HG03442 (cell line): ENCODE measurements at regions not wholly inside any gene's neighbourhood (a gene's known extent, or its start where the extent isn't known, plus 50 kb on each side); places are given as distances from the start of the nearest gene placed in this dataset.

Source experiments
- ATAC-seq: cut with Tn5 transposase; IDR thresholded peaks from one replicate; pipeline ENCODE4 v1.9.1; 2021; ENCODE audit warnings: mild to moderate bottlenecking, moderate library complexity; ENCODE audit not compliant: unreplicated experiment

- no peak for ATAC-seq
Observed at GRCh38 chr9:32837551-32838058, 54.3 kb downstream of the TMEM215 start.

- peak; percentile 41 for ATAC-seq
Observed at GRCh38 chr9:32839013-32839885, 55.9 kb downstream of the TMEM215 start.

DNA sequence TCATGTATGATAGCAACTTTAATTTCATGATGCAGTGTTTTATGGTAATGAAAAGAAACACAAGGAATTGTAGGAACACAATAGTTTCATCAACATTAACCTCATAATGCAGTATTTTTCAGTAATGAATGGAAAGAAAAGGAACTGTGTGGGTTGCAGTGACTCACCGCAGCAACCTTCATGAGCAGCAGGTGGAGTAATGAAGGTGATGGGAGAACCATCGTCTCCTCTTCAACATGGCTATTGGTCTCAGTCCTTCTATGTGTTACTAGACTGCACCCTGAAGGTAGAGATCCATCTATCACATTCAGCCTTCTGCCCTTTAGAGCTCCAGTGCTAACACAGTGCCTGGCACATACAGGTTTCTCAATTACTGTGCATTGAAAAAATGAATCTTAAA is 58.0 kb downstream of the TMEM215 start:
- ATAC-seq: no peak

GRCh38 chr9:32843295-32843694 is 60.0 kb downstream of the TMEM215 start:
- ATAC-seq: no peak

- no peak for ATAC-seq
Observed at GRCh38 chr9:32844259-32844658, 60.9 kb downstream of the TMEM215 start.

- ATAC-seq: no peak
Observed at GRCh38 chr9:32854271-32854670, 70.9 kb downstream of the TMEM215 start.

- no peak for ATAC-seq
Observed at GRCh38 chr9:32855752-32856151, 72.4 kb downstream of the TMEM215 start.

- no peak for ATAC-seq
Observed at GRCh38 chr9:32863291-32863690, 80.0 kb downstream of the TMEM215 start.

DNA sequence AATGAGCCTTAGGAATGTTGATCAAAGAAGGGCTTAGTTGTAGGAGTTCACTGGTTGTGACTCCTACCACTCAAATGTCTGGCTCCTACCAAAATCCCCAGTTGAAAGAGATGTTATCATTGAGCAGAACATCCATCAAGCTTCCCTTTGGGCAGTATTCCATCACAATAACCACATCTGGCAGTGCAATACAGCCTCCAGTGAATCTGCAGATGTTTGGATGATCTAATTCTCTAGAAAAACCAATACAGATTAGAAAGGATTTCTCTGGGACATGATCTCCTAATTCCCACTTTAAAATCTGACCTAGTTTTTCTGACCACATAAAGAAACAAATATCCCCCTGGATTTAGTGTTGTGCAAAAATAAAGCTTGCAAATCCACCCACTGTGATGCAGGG is 81.6 kb downstream of the TMEM215 start:
- ATAC-seq: no peak

DNA sequence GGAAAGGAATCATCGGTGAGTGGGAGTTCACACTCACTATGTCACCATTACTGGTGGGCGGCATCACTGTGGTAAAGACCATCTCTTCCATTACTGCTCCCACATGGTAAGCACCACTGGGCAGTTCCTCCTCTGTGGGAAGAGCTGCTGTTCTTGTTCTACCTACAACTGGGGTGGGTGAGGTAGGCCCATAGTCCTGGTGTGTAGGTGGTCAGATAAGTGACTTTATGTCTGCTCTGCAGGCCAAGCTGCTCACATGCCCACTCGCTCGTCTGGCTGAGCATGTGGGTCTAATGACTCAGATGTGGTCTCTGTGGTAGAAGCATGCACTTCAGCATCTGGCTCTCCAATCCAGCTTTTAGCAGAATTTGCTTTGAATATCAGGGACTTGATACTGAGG is 82.9 kb downstream of the TMEM215 start:
- no peak for ATAC-seq

GRCh38 chr9:32867026-32867425 is 83.7 kb downstream of the TMEM215 start:
- no peak for ATAC-seq

GRCh38 chr9:32867601-32868204 is 84.4 kb downstream of the TMEM215 start:
- ATAC-seq: no peak

GRCh38 chr9:32869404-32869803 is 86.1 kb downstream of the TMEM215 start:
- ATAC-seq: no peak

- ATAC-seq: no peak
Observed at GRCh38 chr9:32873131-32873530, 89.8 kb downstream of the TMEM215 start.

GRCh38 chr9:32873553-32873952 is 90.2 kb downstream of the TMEM215 start:
- ATAC-seq: no peak

DNA sequence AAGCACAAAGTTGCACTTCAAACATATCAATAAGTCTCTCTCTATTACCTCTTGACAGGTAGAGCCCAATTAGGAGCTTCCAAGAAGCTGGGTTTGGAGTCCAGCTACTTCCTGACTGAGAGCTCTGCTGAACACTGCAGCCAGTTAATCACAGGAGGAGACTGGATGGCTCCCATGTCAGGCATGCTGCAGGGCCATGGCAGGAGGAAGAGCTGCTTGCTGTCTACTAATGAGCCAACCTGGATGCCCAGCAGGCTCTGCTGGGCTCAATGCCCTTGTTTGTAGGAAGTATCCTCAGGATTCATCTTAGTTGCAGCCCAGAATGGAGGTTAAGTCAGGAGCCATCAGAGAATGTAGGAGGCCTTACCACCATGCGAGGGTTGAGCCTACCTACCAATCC is 91.9 kb downstream of the TMEM215 start:
- no peak for ATAC-seq

DNA sequence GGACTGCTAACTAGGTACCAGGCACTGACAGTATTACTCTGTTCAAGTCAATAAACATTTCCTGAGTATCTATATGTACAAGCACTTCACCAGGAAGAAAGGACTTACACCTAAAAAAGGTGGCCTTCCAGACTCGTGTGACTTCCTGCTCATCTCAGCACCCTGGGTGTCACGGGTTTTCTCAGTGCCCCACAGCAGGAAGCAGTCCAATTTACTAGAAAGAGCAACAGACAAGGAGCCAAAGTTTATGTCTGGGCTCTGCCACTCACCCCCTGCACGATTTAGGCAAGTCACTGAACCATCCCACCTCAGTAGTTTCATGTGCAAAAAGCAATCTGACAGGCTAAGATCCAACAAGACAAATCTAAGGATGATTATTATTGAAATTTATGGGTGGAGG is 92.4 kb downstream of the TMEM215 start:
- no peak for ATAC-seq

- ATAC-seq: no peak
Observed at GRCh38 chr9:32877103-32877502, 93.8 kb downstream of the TMEM215 start.

DNA sequence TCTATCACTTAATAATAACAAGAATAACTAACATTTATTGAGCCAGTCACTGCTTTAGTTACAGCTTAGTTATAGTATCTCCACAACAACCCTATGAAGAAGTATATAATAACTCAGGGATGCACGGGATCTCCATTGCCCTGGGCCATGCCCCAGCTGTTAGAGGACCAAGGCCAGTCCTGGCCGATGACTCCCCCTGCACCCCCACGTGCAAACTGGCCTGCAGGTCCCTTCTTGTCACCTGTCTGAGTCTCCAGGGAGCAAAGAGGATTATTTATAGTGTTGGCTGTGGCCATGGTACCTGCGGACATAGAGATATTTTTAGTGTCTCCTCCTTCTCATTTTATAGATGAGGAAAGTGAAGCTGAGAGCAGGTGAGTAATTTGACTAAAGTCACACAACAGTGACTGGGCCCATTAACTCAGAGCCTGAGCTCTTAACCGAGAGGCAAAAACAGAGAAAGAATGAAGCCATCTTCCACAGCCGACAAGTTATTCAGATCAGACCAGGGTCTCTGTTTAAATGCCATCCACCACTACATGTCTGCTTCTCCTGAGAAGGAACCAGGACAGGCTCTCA is 94.4 kb downstream of the TMEM215 start:
- ATAC-seq: peak; percentile 66

GRCh38 chr9:32879335-32879734 is 96.0 kb downstream of the TMEM215 start:
- no peak for ATAC-seq

DNA sequence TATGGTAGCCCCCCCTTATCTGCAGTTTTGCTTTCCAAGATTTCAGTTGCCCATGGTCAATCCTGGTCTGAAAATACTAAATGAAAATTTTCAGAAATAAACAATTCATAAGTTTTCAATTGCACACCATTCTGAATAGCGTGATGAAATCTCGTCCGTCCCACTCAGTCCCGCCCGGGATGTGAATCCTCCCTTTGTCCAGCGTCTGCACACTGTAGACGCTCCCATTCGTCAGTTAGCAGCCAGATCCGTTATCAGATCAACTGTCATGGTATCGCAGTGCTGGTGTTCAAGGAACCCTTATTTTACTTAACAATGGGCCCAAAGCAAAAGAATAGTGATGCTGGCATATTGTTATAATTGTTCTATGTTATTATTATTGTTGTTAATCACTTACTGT is 98.6 kb downstream of the TMEM215 start:
- ATAC-seq: no peak

- no peak for ATAC-seq
Observed at GRCh38 chr9:32882705-32883104, 99.4 kb downstream of the TMEM215 start.
